ENCODE measurements at regions not wholly inside any gene's neighbourhood (a gene's known extent, or its start where the extent isn't known, plus 50 kb on each side); places are given as distances from the start of the nearest gene placed in this dataset.

GRCh38 chr6:99110029-99110428 is 162.3 kb upstream of the FBXL4 start:
- H2BK120ac ChIP-seq (ENCODE audit: low read depth, low read length, poor library complexity, severe bottlenecking), result no peak overlapping the region
- TF ChIP-seq CTCF (conservative IDR thresholded peaks at IDR 0.05), result no peak
- H3K36me3 Mint-ChIP-seq (ENCODE audit: insufficient read depth in 1 of 3, low read depth in 3 of 3), result no peaks in the 10 kb centered on the region
- peaks cover 1 to 5% of the 10 kb centered on the region in 2 experiments; a peak in 3 of 4 replicates for H3K4me1 Mint-ChIP-seq
- H2BK12ac ChIP-seq (ENCODE audit: insufficient read length, low read depth, low read length), result no peak overlapping the region
- H2BK20ac ChIP-seq (ENCODE audit: low read depth, low read length, poor library complexity, severe bottlenecking), result no peak overlapping the region
- no peaks in the 10 kb centered on the region for H3K4me1 ChIP-seq (ENCODE audit: insufficient read depth, low read length)
- H3K18ac ChIP-seq (ENCODE audit: insufficient read length, low read depth, low read length), result no peak overlapping the region
- no peak overlapping the region for H3K27ac ChIP-seq (ENCODE audit: insufficient read length, low read depth, low read length)
- H3K27ac Mint-ChIP-seq, result peak overlapping the region in 1 of 3 experiments; percentile 38; a peak in 1 of 7 replicates
- H3K27me3 ChIP-seq (ENCODE audit: insufficient read depth, low read length), result no peaks in the 10 kb centered on the region
- DNase-seq, result no peak
- no peak overlapping the region for H3K9ac ChIP-seq (ENCODE audit: extremely low read depth, insufficient read length, low read length)
- H4K5ac ChIP-seq (ENCODE audit: insufficient read length, low read depth, low read length), result no peak overlapping the region
- no peak overlapping the region for H2AFZ ChIP-seq (ENCODE audit: low read length)
- no peak overlapping the region for H2AK5ac ChIP-seq (ENCODE audit: insufficient read length, low read length)
- H3K4me2 ChIP-seq (ENCODE audit: insufficient read depth, insufficient read length, low read length), result no peak overlapping the region
- H3K4ac ChIP-seq (ENCODE audit: low read depth, low read length), result no peak overlapping the region
- H2BK15ac ChIP-seq (ENCODE audit: low read depth, low read length), result no peak overlapping the region
- no peak overlapping the region for H3T11ph ChIP-seq (ENCODE audit: low read length)
- H3K23me2 ChIP-seq (ENCODE audit: insufficient read length, low read depth, low read length, poor library complexity, severe bottlenecking), result no peaks in the 10 kb centered on the region
- H3K9me3 ChIP-seq (ENCODE audit: control insufficient read depth, low read depth, low read length), result no peaks in the 10 kb centered on the region
- H3K27me3 Mint-ChIP-seq (ENCODE audit: low read depth), result no peaks in the 10 kb centered on the region; the same call in none of the 2 replicates
- H3K79me1 ChIP-seq (ENCODE audit: insufficient read depth, low read depth, low read length, poor library complexity, severe bottlenecking), result no peaks in the 10 kb centered on the region
- H4K20me1 ChIP-seq (ENCODE audit: control insufficient read depth, insufficient read depth, insufficient read length), result no peaks in the 10 kb centered on the region
- no peak overlapping the region for H3K56ac ChIP-seq (ENCODE audit: insufficient read length, low read depth, low read length)
- H4K8ac ChIP-seq (replicated peaks; ENCODE audit: insufficient read length, low read depth, low read length), result no peak overlapping the region
- H2BK5ac ChIP-seq (ENCODE audit: insufficient read length, low read length), result no peak overlapping the region
- no peaks in the 10 kb centered on the region for H3K9me3 Mint-ChIP-seq
- WGBS (ENCODE audit: extremely low coverage, insufficient read length, low lambda C conversion rate), result no CpG with 5 or more reads among the region's 3 CpGs
- no peak overlapping the region for H3K14ac ChIP-seq (ENCODE audit: insufficient read depth, low read length)
- no peaks in the 10 kb centered on the region for H3K79me2 ChIP-seq (ENCODE audit: insufficient read depth, low read length)
- H3K23ac ChIP-seq (ENCODE audit: insufficient read length, low read depth, low read length), result no peak overlapping the region
- H3K4me3 Mint-ChIP-seq, result no peak overlapping the region
- H4K91ac ChIP-seq (ENCODE audit: insufficient read length, low read depth, low read length), result no peak overlapping the region
